ENCODE measurements at regions not wholly inside any gene's neighbourhood (a gene's known extent, or its start where the extent isn't known, plus 50 kb on each side); places are given as distances from the start of the nearest gene placed in this dataset.
"Not testable (repeated sequence)": the region's sequence is repeated elsewhere in the genome, so short reads cannot be mapped to it uniquely, and the experiment has no call there.

DNA sequence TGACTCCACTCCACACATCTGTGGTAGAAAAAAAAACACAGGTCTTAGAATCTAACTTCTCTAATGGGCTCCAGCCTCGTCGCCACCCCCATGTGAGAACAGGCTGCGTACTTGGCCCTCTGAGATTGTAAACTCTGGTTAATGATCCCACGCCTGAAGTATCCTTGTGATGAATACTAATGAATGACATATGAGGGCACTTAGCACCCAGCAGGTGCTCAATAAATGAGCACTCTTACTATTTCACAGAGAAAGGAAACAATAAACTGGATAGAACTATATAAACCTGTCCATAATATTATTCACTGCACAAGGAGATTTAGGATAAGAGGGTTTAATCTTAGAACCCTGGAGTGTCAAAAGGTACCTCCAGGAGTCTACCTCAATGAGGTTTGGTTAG is 310.1 kb upstream of the HNRNPA3 start:
- Histone ChIP-seq H3K79me2 (ENCODE audit: control insufficient read depth, insufficient read depth, low read length) (no peaks in the 10 kb centered on the region), H2AK5ac (ENCODE audit: low read length) (no peak overlapping the region), H4K5ac (ENCODE audit: low read length) (no peak overlapping the region), H3K4me1 (ENCODE audit: control insufficient read depth, low read depth, low read length) (no peaks in the 10 kb centered on the region), H3K4ac (ENCODE audit: low read depth, low read length) (no peak overlapping the region), H3K27ac (ENCODE audit: low read depth, low read length) (no peak overlapping the region), H3K4me2 (ENCODE audit: low read length) (no peak overlapping the region), H4K8ac (ENCODE audit: low read depth, low read length) (no peak overlapping the region), H3K4me3 (ENCODE audit: low read length) (no peak overlapping the region), H3K27me3 (ENCODE audit: insufficient read depth, low read length, poor library complexity) (no peaks in the 10 kb centered on the region), H3K18ac (ENCODE audit: low read length) (no peak overlapping the region), H3K23ac (ENCODE audit: low read length) (no peak overlapping the region), H3K79me1 (ENCODE audit: low read length) (no peaks in the 10 kb centered on the region), H3K9ac (ENCODE audit: low read length) (no peak overlapping the region), H2BK15ac (replicated peaks; ENCODE audit: low read depth) (no peak overlapping the region), H3K56ac (ENCODE audit: low read length) (no peak overlapping the region), H3K36me3 (ENCODE audit: control insufficient read depth, insufficient read depth, low read length) (no peaks in the 10 kb centered on the region), H2BK5ac (ENCODE audit: low read length) (no peak overlapping the region), H2BK120ac (ENCODE audit: low read depth, low read length) (no peak overlapping the region)
- DNase-seq: no peak
- WGBS (ENCODE audit: extremely low coverage, insufficient coverage, low lambda C conversion rate): no CpG with 5 or more reads among the region's 4 CpGs

GRCh38 chr2:176904053-176904452 is 308.5 kb upstream of the HNRNPA3 start:
- not testable (repeated sequence) for H3K4me1 ChIP-seq (ENCODE audit: control insufficient read depth, low read depth, low read length); H4K5ac ChIP-seq (ENCODE audit: low read length); H3K79me1 ChIP-seq (ENCODE audit: low read length); H3K4ac ChIP-seq (ENCODE audit: low read depth, low read length); H3K36me3 ChIP-seq (ENCODE audit: control insufficient read depth, insufficient read depth, low read length); H3K56ac ChIP-seq (ENCODE audit: low read length); H2AK5ac ChIP-seq (ENCODE audit: low read length); H4K8ac ChIP-seq (ENCODE audit: low read depth, low read length); H3K18ac ChIP-seq (ENCODE audit: low read length); H3K23ac ChIP-seq (ENCODE audit: low read length); H3K79me2 ChIP-seq (ENCODE audit: control insufficient read depth, insufficient read depth, low read length); H2BK5ac ChIP-seq (ENCODE audit: low read length); H3K9ac ChIP-seq (ENCODE audit: low read length); H3K4me3 ChIP-seq (ENCODE audit: low read length); H2BK120ac ChIP-seq (ENCODE audit: low read depth, low read length); DNase-seq; H3K4me2 ChIP-seq (ENCODE audit: low read length); H2BK15ac ChIP-seq (replicated peaks; ENCODE audit: low read depth); H3K27ac ChIP-seq (ENCODE audit: low read depth, low read length); H3K27me3 ChIP-seq (ENCODE audit: insufficient read depth, low read length, poor library complexity)
- no CpG with 5 or more reads among the region's 2 CpGs for WGBS (ENCODE audit: extremely low coverage, insufficient coverage, low lambda C conversion rate)

DNA sequence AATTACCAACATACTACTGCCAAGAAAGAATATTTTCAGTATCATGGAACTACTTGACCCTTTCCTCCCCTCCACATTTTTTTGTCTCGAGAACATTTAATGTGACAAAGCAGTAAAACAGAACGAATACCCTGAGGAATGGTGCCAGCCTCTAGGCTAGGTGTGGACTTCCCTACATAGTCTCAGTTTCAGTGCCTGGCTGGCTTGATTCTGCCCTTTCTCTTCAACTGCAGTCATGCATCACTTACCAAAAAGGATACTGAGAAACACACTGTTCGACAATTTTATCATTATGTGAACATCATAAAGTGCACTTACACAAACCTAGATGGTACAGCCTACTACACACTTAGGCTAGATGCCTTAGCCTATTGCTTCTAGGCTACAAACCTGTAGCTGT is 305.3 kb upstream of the HNRNPA3 start:
- WGBS (ENCODE audit: extremely low coverage, insufficient coverage, low lambda C conversion rate): no CpG with 5 or more reads among the region's 3 CpGs
- no peak overlapping the region for H3K9ac ChIP-seq (ENCODE audit: low read length)
- no peak overlapping the region for H2BK5ac ChIP-seq (ENCODE audit: low read length)
- H3K23ac ChIP-seq (ENCODE audit: low read length): no peak overlapping the region
- H3K27me3 ChIP-seq (ENCODE audit: insufficient read depth, low read length, poor library complexity): no peaks in the 10 kb centered on the region
- H3K4me3 ChIP-seq (ENCODE audit: low read length): no peak overlapping the region
- H3K79me1 ChIP-seq (ENCODE audit: low read length): no peaks in the 10 kb centered on the region
- no peak overlapping the region for H2AK5ac ChIP-seq (ENCODE audit: low read length)
- H3K4ac ChIP-seq (ENCODE audit: low read depth, low read length): no peak overlapping the region
- no peaks in the 10 kb centered on the region for H3K36me3 ChIP-seq (ENCODE audit: control insufficient read depth, insufficient read depth, low read length)
- no peak overlapping the region for H3K27ac ChIP-seq (ENCODE audit: low read depth, low read length)
- H3K18ac ChIP-seq (ENCODE audit: low read length): no peak overlapping the region
- DNase-seq: no peak
- no peak overlapping the region for H2BK120ac ChIP-seq (ENCODE audit: low read depth, low read length)
- H3K79me2 ChIP-seq (ENCODE audit: control insufficient read depth, insufficient read depth, low read length): no peaks in the 10 kb centered on the region
- no peaks in the 10 kb centered on the region for H3K4me1 ChIP-seq (ENCODE audit: control insufficient read depth, low read depth, low read length)
- no peak overlapping the region for H3K4me2 ChIP-seq (ENCODE audit: low read length)
- H4K8ac ChIP-seq (ENCODE audit: low read depth, low read length): no peak overlapping the region
- no peak overlapping the region for H3K56ac ChIP-seq (ENCODE audit: low read length)
- H2BK15ac ChIP-seq (replicated peaks; ENCODE audit: low read depth): no peak overlapping the region
- no peak overlapping the region for H4K5ac ChIP-seq (ENCODE audit: low read length)

DNA sequence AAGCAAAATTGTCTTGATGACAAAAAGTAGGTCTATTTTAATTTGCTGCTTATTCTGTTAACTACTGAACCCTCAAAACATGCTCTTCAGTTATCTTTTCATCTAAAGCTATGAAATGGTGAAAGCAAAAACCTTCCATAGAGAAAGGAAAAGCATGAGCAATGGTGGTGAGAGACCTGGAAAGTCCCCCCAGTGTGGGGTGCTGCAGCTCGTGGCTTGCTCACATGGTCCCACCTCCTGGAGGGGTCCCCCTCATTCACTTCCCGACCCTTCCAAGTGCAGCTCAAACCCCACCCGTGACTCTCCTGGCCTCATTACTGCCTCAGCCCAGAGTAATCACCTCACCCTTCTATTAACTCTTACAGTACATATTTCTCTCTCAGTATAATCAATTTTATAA is 301.8 kb upstream of the HNRNPA3 start:
- Histone ChIP-seq H4K8ac (ENCODE audit: low read depth, low read length) (no peak overlapping the region), H3K36me3 (ENCODE audit: control insufficient read depth, insufficient read depth, low read length) (no peaks in the 10 kb centered on the region), H2AK5ac (ENCODE audit: low read length) (no peak overlapping the region), H3K79me1 (ENCODE audit: low read length) (no peaks in the 10 kb centered on the region), H3K23ac (ENCODE audit: low read length) (no peak overlapping the region), H3K4me3 (ENCODE audit: low read length) (no peak overlapping the region), H3K27ac (ENCODE audit: low read depth, low read length) (no peak overlapping the region), H3K79me2 (ENCODE audit: control insufficient read depth, insufficient read depth, low read length) (no peaks in the 10 kb centered on the region), H3K4me2 (ENCODE audit: low read length) (no peak overlapping the region), H3K9ac (ENCODE audit: low read length) (no peak overlapping the region), H2BK15ac (replicated peaks; ENCODE audit: low read depth) (no peak overlapping the region), H4K5ac (ENCODE audit: low read length) (no peak overlapping the region), H2BK120ac (ENCODE audit: low read depth, low read length) (no peak overlapping the region), H3K27me3 (ENCODE audit: insufficient read depth, low read length, poor library complexity) (no peaks in the 10 kb centered on the region), H3K4me1 (ENCODE audit: control insufficient read depth, low read depth, low read length) (no peaks in the 10 kb centered on the region), H3K18ac (ENCODE audit: low read length) (no peak overlapping the region), H2BK5ac (ENCODE audit: low read length) (no peak overlapping the region), H3K4ac (ENCODE audit: low read depth, low read length) (no peak overlapping the region), H3K56ac (ENCODE audit: low read length) (no peak overlapping the region)
- no CpG with 5 or more reads among the region's 3 CpGs for WGBS (ENCODE audit: extremely low coverage, insufficient coverage, low lambda C conversion rate)
- no peak for DNase-seq

GRCh38 chr2:176913955-176914354 is 298.6 kb upstream of the HNRNPA3 start:
- H4K5ac ChIP-seq (ENCODE audit: low read length): no peak overlapping the region
- no peak overlapping the region for H3K9ac ChIP-seq (ENCODE audit: low read length)
- no CpG with 5 or more reads among the region's 1 CpG for WGBS (ENCODE audit: extremely low coverage, insufficient coverage, low lambda C conversion rate)

DNA sequence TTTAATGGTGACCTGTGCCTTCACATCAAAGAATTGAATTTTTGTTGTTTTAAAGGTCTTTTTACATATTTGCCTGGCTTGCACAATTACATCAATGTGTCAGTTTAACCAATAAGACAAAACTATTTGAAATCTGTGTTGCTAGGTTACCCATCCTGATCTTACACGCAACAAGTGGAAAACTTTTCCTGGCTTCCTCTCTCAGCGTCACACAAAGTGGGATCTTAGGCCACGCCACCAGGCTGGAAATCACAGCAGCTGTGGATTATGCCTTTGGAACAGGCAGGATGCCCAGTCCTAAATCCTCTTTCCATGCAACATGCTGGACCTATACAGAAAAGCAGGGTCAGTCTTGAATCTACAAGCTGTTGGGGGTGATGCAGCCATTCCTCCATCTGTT is 298.2 kb upstream of the HNRNPA3 start:
- H3K18ac ChIP-seq (ENCODE audit: low read length): no peak overlapping the region
- H3K23ac ChIP-seq (ENCODE audit: low read length): no peak overlapping the region
- H3K79me2 ChIP-seq (ENCODE audit: control insufficient read depth, insufficient read depth, low read length): no peaks in the 10 kb centered on the region
- H3K56ac ChIP-seq (ENCODE audit: low read length): no peak overlapping the region
- H3K4me3 ChIP-seq (ENCODE audit: low read length): no peak overlapping the region
- no peak for DNase-seq
- H3K4me2 ChIP-seq (ENCODE audit: low read length): no peak overlapping the region
- no peak overlapping the region for H3K4ac ChIP-seq (ENCODE audit: low read depth, low read length)
- no peaks in the 10 kb centered on the region for H3K4me1 ChIP-seq (ENCODE audit: control insufficient read depth, low read depth, low read length)
- no peak overlapping the region for H2BK15ac ChIP-seq (replicated peaks; ENCODE audit: low read depth)
- no peak overlapping the region for H2BK5ac ChIP-seq (ENCODE audit: low read length)
- no peak overlapping the region for H2AK5ac ChIP-seq (ENCODE audit: low read length)
- no peak overlapping the region for H4K8ac ChIP-seq (ENCODE audit: low read depth, low read length)
- WGBS (ENCODE audit: extremely low coverage, insufficient coverage, low lambda C conversion rate): no CpG with 5 or more reads among the region's 3 CpGs
- no peak overlapping the region for H4K5ac ChIP-seq (ENCODE audit: low read length)
- no peaks in the 10 kb centered on the region for H3K36me3 ChIP-seq (ENCODE audit: control insufficient read depth, insufficient read depth, low read length)
- H3K27me3 ChIP-seq (ENCODE audit: insufficient read depth, low read length, poor library complexity): no peaks in the 10 kb centered on the region
- H3K27ac ChIP-seq (ENCODE audit: low read depth, low read length): no peak overlapping the region
- no peaks in the 10 kb centered on the region for H3K79me1 ChIP-seq (ENCODE audit: low read length)
- H3K9ac ChIP-seq (ENCODE audit: low read length): no peak overlapping the region
- H2BK120ac ChIP-seq (ENCODE audit: low read depth, low read length): no peak overlapping the region

More at GRCh38 chr2:176913955-176914354, 298.6 kb upstream of the HNRNPA3 start:
- H3K4me3 ChIP-seq (ENCODE audit: low read length): no peak overlapping the region
- H4K8ac ChIP-seq (ENCODE audit: low read depth, low read length): no peak overlapping the region
- no peak overlapping the region for H2BK5ac ChIP-seq (ENCODE audit: low read length)
- no peak overlapping the region for H3K4me2 ChIP-seq (ENCODE audit: low read length)
- H3K27ac ChIP-seq (ENCODE audit: low read depth, low read length): no peak overlapping the region
- no peaks in the 10 kb centered on the region for H3K36me3 ChIP-seq (ENCODE audit: control insufficient read depth, insufficient read depth, low read length)
- no peak overlapping the region for H3K23ac ChIP-seq (ENCODE audit: low read length)
- no peaks in the 10 kb centered on the region for H3K27me3 ChIP-seq (ENCODE audit: insufficient read depth, low read length, poor library complexity)
- H3K56ac ChIP-seq (ENCODE audit: low read length): no peak overlapping the region
- no peaks in the 10 kb centered on the region for H3K79me2 ChIP-seq (ENCODE audit: control insufficient read depth, insufficient read depth, low read length)
- H2BK120ac ChIP-seq (ENCODE audit: low read depth, low read length): no peak overlapping the region
- H2BK15ac ChIP-seq (replicated peaks; ENCODE audit: low read depth): no peak overlapping the region
- H3K79me1 ChIP-seq (ENCODE audit: low read length): no peaks in the 10 kb centered on the region
- H2AK5ac ChIP-seq (ENCODE audit: low read length): no peak overlapping the region
- no peak for DNase-seq
- no peak overlapping the region for H3K4ac ChIP-seq (ENCODE audit: low read depth, low read length)
- no peak overlapping the region for H3K18ac ChIP-seq (ENCODE audit: low read length)
- no peaks in the 10 kb centered on the region for H3K4me1 ChIP-seq (ENCODE audit: control insufficient read depth, low read depth, low read length)
